GM19463 (cell line): ENCODE measurements at regions not wholly inside any gene's neighbourhood (a gene's known extent, or its start where the extent isn't known, plus 50 kb on each side); places are given as distances from the start of the nearest gene placed in this dataset.

ENCODE experiments used
- ATAC-seq: cut with Tn5 transposase; IDR thresholded peaks from one replicate; pipeline ENCODE4 v1.9.1; 2021; ENCODE audit warnings: mild to moderate bottlenecking, moderate library complexity; ENCODE audit not compliant: unreplicated experiment

- ATAC-seq, result no peak
Observed at GRCh38 chr7:33700001-33700899, 205.1 kb upstream of the BMPER start.

DNA sequence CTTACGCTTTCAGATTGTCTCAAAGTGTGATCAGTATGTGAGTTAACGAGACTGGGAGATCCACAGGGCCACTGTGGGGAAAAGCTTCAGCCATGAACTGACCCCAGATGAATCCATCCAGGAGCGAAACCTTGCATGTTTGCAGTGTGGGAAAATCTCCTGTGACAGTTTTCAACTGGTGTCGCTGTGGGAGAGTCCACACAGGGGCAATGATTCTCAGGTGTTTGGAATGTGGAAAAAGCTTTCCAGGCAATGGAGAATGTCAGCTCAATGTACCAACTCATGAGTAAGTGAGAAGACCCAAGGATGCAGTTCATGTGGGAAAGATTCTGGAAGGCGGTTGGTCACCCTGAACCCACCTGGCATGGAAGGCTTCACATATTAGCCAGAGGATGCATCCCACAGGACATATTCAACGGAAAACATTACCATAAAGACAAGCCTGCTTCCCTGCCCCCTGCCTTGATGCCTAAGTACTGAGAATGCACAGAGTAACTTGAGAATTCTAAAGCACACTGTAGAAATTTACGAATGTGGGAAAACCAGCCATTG, 204.1 kb upstream of the BMPER start:
- no peak for ATAC-seq

- no peak for ATAC-seq
Observed at GRCh38 chr7:33701927-33702326, 203.4 kb upstream of the BMPER start.

GRCh38 chr7:33702514-33703054, 202.8 kb upstream of the BMPER start:
- ATAC-seq, result no peak

- ATAC-seq, result no peak
Observed at GRCh38 chr7:33705333-33705833, 200.0 kb upstream of the BMPER start.

- no peak for ATAC-seq
Observed at GRCh38 chr7:33706186-33706585, 199.2 kb upstream of the BMPER start.

GRCh38 chr7:33706771-33707200, 198.6 kb upstream of the BMPER start:
- no peak for ATAC-seq

DNA sequence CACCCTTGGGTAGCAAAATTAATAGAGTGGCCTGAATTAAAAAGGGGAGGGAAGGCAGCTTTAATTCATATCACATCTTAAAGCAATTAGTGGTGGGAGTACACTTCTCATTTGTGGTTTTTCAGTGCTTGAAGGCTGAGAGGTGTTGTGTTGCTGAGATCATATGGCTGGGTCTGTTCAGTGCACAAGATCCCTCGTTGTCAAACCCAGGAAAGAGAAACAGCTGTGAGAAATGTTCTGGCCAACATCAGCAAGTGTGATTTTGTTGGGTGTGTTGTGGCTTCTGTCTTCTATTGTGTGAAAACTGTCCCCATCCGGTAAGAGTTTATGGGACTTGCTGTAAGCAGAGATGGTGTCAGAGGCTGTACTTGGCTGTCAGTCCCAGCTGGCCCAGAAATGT, 197.9 kb upstream of the BMPER start:
- ATAC-seq, result no peak

DNA sequence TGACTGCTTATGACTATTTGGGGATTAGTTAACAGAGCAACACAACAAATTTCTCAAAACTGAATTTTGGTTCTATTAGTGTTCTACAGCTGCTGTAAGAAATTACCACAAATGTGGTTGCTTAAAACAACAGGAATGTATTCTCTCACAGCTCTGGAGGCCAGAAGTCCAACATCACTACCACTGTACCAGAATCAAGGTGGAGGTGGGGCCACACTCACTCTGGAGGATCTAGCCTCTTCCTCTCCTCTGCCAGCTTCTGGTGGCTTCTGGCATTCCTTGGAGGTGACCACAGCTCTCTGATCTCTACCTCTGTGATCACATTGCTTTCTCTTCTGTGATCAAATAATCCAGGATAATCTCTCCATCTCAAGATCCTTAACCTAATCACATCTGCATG, 194.7 kb upstream of the BMPER start:
- no peak for ATAC-seq

DNA sequence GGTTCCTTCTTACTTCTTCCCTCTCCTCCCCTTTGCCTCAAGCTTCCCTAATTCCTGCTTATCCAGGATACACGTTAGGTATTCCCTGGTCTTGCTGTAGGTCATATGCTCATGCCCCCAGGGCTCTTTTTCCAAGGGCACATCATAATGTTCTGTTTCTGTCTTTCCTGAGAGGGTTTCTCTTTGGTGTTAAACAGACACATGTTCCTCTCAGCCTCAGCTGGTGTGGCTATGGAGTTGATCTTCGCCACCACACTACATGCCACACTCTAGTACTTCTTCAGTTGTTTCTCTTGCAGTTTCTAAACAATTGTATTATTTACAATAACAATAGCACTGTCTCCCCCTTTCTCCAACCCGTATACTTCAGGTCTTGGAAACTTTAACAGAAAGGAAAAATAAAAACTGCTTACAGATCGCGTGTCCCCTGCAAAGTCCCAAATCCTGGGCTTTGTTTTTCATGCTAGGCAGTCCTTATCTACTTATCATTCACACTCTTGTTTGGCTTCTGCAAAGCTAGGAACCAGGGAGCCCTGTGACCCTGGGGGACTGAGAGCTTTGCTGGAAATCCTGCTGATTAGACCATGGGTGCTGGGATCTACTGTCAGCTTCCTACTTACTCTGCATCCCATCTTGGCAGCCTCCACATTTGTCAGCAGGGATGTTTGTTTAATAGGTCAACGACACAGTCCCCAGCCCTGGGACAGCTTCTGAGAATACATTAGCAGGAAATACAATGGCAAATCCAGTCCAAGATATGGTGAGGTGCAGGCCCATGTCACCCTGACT, 193.9 kb upstream of the BMPER start:
- ATAC-seq, result no peak

- ATAC-seq, result no peak
Observed at GRCh38 chr7:33712020-33712414, 193.3 kb upstream of the BMPER start.

DNA sequence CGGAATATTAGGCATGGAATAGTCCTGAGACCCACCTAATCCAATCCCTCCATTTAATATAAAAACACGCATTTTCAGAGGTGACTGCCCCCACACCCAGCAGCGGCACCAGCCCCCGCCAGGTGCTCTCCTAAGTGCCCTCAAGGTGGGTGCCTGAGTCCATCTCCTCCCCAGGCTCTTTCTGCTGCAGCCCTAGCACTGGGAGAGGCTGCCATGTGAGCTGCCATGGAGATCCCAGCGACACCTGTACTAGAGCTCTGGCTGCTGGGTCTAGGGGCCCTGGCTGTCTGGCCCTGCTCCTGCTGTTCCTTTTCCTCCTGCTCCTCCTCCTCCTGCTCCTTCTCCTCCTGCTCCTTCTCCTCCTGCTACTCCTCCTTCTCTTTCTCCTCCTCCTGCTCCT, 191.1 kb upstream of the BMPER start:
- no peak for ATAC-seq

DNA sequence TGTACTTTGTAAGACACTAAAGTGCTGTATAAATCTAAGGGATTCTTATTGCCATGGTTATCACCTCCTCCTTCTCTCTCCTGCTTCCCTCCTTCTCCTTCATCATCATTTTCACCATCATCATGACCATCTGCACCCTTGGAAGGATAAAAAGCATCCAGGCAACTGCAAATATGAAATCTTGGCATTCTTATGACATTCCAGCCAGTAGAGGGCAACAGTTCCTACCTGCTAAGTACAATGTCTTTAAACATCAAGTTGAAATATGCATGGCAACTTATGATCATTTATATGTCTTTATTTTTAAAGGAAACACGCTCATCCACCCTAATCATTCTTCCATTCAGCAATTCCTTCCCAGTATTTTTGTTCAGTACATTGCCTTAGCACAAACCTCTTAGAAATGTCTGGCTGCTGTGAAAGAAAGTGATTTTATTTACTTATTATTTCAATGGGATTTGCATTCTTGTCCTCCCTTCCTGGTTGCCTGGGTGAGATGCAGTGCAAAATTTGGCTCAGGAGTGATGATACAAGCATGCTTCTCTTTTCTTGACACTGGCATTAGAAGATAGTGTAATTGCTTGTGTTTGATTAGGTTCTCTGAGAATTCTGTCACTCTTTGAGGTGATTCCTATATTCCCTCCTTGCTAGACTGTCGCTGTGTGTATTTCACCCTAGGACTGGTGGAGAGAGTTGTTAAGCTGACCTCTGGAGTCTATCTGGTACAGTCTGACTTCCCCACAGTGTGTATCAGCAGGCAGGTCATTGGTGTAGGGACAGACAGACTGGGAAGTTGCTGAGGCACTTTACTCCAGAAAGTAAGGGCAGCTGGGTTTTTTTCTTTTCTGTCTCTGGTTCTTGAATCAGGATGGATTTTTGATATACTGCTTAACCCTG, 188.5 kb upstream of the BMPER start:
- no peak for ATAC-seq

DNA sequence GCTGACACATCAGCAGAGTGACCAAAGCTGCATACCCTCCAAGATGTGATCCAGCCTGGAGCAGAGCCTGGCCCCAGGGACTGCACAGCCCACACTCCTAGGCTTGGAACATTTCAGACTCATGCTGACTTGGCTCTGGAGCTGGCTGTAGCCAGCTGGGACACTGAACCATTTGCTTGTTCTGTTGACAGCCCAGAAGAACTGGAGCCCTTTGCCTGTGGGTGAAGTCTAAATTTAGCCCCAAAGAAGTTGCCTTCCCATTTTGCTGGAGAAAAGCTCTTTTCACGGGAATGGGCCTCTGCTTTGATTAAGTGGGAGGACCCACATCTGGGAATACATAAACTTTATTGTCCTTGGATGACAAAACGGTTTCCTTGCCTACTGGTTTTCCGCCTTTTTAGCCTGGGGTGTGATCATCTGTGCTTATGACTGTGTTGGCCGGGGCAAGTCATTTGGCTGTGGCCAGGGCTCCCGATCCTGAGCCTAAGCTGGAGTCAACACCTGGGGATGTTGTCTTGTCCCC, 186.2 kb upstream of the BMPER start:
- no peak for ATAC-seq

DNA sequence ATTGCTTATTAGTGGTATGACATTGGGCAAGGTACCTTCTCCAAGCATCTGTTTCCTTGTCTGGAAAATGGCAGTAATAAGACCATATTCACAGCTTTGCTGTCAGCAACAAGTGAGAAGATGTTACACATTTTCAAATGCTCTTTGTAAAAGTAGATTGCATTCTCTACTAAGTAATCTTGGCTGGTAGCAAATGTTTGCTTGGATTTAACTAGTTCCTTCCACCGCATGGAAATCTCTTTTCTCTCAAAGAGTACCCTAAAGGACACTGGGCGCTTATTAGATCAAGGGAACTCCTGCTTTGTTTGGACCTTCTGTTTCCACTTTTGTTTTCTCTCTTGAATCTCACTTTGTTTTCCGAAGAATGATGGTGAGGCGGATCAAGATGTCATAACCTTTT, 185.2 kb upstream of the BMPER start:
- ATAC-seq, result no peak

- ATAC-seq, result no peak
Observed at GRCh38 chr7:33720870-33721269, 184.5 kb upstream of the BMPER start.

DNA sequence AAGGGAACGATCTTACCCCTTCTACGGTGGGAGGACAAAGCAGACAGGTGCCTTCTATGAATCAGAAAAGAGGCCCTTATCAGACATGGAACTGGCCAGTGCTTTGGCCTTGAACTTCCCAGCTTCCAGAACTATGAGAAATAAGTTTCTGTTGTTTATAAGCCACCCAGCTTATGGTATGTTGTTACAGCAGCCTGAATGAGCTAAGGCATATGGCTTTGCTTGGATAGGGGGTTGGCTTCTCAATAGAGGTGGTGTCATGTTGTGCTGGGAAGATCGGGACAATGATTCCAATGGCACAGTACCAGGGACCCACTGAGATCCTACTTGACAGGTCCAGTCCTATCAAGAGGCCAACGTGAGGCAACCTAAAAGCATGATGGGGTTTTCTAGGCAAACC, 183.4 kb upstream of the BMPER start:
- ATAC-seq, result no peak

- no peak for ATAC-seq
Observed at GRCh38 chr7:33722383-33723101, 182.8 kb upstream of the BMPER start.

DNA sequence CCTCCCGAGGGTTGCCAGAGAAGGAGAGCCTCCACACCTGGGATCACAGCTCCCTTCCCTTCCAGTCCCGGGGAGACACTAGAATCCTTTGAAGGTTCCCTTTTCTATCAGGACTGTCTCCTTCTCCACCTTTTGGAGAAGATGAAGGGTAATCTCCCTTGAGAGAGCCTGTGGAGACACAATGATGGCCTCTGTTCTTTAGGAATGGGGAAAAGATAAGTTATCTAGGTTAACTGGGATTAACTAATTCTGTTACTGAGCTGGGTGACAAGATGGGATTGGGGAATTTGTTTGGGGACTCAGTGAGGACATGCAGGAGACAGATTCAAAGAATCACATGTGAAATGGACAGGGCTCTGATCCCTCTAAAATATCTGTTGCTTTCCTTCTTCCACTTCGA, 181.1 kb upstream of the BMPER start:
- no peak for ATAC-seq
